Embryonic facial prominence (tissue), 1 donor: ENCODE measurements at regions not wholly inside any gene's neighbourhood (a gene's known extent, or its start where the extent isn't known, plus 50 kb on each side); places are given as distances from the start of the nearest gene placed in this dataset.
"Not testable (repeated sequence)": the region's sequence is repeated elsewhere in the genome, so short reads cannot be mapped to it uniquely, and the experiment has no call there.

ENCODE experiments used
- DNase-seq: peaks from one replicate; pipeline ENCODE4 v3.0.0-alpha.2; 2016; ENCODE audit errors: extremely low spot score

- no peak for DNase-seq
Observed at GRCh38 chr13:55569514-55569913, 1571.2 kb upstream of the PRR20A start.

- no peak for DNase-seq
Observed at GRCh38 chr13:55570371-55570770, 1570.3 kb upstream of the PRR20A start.

DNA sequence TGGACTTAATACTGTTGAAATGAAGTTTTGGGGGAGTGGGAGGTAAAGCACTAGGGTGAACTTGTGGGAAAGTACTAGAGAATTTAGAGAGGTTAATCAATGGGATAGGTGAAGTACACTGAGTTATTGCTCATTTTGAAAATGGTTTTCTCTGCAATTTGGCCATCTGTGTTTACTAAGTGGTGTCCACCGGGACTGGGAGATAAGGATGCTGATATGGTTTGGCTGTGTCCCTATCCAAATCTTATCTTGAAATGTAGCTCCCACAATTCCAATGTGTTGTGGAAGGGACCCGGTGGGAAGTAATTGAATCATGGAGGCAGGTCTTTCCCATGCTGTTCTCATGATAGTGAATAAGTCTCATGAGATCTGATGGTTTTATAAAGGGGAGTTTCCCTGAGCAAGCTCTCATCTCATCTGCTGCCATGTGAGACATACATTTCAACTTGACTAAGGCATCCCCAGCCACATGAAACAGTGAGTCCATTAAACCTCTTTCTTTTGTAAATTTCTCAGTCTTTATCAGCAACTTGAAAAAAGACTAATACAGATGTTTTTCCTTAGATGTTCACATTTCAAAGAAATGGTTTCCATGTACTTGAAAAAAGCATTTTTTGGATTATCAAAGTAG, 1569.4 kb upstream of the PRR20A start:
- DNase-seq: no peak

GRCh38 chr13:55572408-55572807, 1568.3 kb upstream of the PRR20A start:
- DNase-seq: no peak

GRCh38 chr13:55572862-55573261, 1567.9 kb upstream of the PRR20A start:
- no peak for DNase-seq

GRCh38 chr13:55573565-55573964, 1567.2 kb upstream of the PRR20A start:
- no peak for DNase-seq

DNA sequence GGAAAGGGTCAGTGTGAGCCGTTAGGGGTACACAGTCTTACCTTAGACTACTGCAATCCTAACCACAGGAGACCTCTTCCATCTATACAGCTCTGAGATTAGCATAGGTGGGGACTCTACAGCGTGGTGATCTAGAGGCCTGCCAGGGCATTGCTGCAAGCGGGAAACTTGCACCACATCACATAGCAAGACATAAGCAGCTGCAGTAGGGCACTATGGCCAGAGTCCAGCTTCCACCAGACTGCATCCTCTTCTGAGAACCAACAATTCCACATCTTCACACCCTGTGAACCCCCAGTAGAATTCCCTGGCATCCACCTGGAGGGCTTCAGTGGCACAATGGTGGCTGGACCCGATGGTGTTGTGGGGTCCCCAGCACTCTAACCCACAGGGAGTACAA, 1564.3 kb upstream of the PRR20A start:
- no peak for DNase-seq

DNA sequence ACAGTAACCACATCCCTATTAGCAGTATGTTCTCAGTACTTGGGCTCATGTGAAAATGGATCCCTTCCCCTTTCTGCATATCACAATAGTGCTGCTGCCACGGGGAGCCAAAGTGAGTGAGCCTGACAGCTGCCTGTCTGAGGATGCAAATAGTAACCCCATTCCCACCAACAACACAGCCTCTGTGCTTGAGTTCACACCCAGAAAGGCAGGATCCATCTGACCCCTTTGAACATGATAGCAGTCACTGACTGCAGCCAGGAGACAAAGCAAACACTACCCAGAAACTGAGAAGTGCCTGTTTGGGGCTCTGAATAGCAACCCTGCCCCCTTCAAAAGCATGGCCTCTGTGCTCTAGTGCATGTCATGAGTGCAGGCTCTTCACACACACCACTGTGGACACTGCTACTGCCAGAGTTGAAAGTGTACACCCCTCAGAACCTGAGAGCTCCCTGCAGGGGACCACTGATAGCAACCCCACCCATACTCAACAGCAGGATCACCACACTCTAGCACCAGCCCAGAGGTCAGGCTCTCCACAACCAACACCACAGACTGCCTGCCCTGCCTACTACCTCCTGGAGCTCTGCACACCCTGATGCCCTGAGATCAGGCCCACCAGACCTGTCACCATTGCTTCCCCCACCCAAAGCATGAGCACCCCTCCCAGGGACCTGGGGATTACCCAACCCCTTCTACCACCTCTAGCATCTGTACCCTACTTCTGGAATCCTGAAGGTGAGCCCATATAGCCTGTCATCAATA, 1563.5 kb upstream of the PRR20A start:
- no peak for DNase-seq

GRCh38 chr13:55577847-55578210, 1562.9 kb upstream of the PRR20A start:
- no peak for DNase-seq

DNA sequence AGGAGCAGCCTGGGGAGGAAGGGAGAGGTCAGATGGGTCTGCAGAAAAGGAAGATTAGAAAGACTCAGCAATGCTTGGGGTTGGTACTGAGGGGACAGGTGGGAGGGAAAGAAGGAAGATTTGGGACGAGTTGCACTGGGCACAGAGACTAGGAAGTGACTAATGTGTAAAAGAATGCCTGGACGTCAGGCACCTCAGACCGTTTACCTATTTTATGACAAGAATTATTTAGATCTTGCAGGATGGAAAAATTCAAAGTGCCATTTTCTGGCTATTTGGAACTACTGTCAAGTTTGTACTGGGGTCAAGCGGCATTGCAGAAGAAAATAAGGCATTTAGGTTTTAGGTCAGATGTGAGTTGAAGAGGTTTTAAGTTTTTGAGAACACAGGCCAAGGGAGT, 1558.4 kb upstream of the PRR20A start:
- DNase-seq: not testable (repeated sequence)

DNA sequence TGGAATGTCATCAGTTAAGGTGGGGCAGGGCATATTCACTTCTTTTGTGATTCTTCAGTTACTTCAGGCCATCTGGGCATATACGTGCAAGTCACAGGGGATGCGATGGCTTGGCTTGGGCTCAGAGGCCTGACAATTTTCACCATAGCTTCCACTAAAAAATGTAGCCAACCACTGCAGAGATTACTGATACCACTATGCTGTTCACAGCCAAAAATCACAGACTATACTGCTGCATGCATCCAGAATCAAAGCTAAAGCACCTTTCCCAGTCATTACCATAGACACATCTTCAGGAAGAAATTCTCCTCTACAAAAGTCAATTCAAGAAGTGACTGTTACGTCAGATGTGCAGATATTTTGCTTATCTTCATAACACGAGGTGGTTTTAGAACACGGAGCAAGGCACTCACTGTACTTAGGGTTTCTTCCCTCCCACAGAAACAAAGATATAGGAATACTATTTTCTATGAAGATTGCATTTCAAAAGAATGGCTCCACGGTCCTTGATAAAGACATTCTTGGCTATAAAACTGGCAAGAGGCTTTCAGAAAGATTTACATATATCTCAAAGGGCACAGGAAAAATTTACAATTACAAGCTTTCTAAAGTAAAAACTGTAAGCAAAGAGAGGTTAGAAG, 1556.6 kb upstream of the PRR20A start:
- DNase-seq: no peak

DNA sequence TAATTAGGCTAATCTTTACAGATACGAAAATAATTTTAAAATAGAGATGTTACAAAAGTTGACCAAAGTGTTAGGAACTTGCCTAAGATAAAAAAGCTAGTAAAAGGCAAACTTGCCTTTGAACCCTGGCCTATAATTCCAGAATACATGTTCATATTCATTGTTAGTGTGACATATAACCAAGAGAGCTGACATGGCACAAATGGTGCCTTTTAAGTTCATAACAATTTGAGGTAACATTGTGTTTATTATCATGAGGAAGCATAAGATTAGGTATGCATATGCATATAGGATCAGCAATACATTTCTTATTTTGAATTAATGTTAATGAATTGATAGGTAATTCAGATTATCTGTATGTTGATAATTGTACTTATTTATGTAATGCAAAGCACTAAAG, 1537.9 kb upstream of the PRR20A start:
- DNase-seq: no peak

- DNase-seq: no peak
Observed at GRCh38 chr13:55606045-55606665, 1534.6 kb upstream of the PRR20A start.

DNA sequence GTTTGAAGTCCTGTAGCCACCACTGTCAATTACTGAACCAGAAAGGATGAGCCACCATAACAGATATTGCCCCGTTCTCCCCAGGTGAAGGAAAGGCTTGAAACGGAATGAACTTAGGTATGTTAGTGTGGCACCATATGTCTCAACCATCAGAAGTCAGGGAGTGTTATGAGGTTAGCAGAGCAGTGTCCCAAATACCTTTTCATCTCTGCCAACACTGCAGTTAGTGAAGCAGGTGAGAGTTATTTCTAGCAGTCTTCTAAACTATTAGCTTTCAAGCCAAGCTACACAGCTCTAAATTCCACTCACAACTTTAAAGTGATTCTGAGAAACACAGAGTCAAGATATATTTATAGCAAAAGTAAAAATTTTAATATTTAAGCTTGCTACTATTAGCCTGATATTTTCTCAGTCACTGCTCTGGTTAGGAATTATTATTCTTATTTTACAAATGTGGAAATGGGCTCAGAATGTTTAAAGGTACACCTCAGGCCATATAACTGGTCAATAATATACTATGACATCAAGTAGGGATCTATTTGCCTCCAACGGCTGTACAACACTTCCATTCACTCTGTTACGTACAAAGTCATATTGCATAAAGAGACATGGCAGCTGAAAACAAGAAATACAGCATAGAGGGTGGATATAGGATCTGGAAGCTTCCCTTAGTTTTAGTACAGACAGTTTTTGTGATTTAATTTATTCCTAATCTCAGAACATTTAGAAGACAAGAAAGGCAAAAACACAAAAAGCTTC, 1527.1 kb upstream of the PRR20A start:
- no peak for DNase-seq

DNA sequence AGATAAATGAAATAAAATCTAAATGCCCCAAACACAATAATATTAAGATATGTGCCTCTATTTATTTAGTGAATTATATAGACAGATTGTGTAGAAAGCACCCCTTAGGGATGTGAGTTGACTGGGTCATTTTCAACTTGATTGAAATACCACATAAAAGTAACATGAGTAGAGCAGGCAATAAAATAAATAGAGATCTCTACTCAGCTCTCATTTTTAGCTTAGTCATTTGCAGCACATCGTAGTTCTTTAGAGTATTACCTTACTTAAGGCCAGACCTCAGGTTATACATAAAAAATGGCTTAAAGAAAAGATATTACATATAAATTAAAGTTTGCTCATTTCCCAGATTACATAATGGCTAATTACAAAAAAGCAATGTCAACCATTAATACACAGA, 1525.6 kb upstream of the PRR20A start:
- DNase-seq: no peak

GRCh38 chr13:55617241-55617640, 1523.5 kb upstream of the PRR20A start:
- DNase-seq: no peak

DNA sequence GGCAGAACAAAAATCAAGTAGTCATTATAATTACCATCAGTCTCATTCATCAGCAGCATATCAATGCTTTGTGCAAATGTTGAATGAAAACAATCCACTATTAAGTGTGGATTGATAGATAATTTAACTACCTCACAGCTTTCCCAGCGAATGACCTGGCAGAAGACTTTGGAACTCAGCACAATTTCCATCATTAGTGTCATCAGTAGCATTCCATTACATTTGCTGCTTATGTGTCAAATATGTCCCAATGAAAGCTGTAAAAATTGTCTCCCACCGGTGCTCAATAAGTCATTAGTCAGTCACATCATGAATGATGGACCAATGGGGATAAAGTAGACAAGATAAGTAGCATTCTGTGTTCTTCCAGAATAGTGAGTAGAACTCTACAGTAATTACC, 1513.5 kb upstream of the PRR20A start:
- no peak for DNase-seq

DNA sequence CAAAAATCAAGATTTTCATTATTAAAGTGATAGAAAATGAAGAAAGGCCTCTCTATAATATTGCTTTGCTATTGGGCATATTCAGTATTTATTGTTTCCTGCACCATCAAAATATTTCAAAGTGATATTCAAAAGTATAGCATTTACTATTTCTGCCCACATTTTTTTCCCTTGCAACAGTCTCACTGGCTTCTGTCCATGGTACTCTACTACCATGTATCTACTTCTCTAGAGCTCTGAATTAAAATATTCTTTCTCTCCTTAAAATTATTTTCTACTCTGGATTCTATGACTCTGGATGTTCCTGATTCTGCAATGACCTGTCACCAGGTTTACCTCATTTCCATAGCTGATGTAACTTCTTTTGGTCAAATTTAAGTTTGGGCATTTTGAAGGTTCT, 1508.3 kb upstream of the PRR20A start:
- no peak for DNase-seq

- DNase-seq: no peak
Observed at GRCh38 chr13:55649485-55649884, 1491.2 kb upstream of the PRR20A start.

- no peak for DNase-seq
Observed at GRCh38 chr13:55652657-55653056, 1488.1 kb upstream of the PRR20A start.

- DNase-seq: no peak
Observed at GRCh38 chr13:55653497-55653896, 1487.2 kb upstream of the PRR20A start.

DNA sequence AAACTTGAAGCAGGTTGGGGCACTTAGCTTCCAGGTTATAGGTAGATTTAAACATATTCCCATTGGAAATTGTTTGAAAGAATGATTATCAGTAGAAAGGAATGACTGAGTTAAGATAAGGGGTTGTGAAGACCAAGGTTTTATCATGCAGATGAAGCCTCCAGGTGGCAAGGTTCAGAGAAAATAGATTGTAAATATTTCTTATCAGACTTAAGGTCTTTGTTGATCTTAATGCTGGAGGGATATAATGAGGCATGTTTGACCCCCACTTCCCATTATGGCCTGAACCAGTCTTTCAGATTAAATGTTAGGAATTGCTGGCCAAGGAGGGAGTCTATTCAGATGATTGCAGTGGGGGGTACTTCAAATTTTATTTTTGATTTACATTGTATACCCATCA, 1486.5 kb upstream of the PRR20A start:
- DNase-seq: no peak
